Limb (tissue), 2 donors: ENCODE measurements at regions not wholly inside any gene's neighbourhood (a gene's known extent, or its start where the extent isn't known, plus 50 kb on each side); places are given as distances from the start of the nearest gene placed in this dataset.
"Not testable (repeated sequence)": the region's sequence is repeated elsewhere in the genome, so short reads cannot be mapped to it uniquely, and the experiment has no call there.

Source experiments
- DNase-seq, 2 donors: peaks; one replicate each; pipeline ENCODE4 v3.0.0-alpha.2; 2016; ENCODE audit errors: extremely low spot score in 2 of 2

DNA sequence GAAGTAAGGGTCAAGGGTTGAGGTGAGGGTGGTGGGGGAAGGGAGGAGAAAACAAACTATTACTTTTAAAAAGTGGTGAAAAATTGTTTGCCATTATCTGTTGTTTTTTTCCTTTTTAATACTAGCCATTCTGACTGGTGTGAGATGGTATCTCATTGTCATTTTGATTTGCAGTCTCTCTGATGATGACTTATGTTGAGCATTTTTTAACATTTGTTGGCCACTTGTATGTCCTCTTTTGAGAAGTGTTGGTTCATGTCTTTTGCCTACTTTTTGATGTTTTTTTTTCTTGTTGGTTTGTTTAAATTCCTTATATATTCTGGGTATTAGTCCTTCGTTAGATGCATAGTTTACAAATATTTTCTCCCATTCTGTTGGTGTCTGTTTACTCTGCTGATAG is 185.9 kb upstream of the ANKRD28 start:
- no peak for DNase-seq

DNA sequence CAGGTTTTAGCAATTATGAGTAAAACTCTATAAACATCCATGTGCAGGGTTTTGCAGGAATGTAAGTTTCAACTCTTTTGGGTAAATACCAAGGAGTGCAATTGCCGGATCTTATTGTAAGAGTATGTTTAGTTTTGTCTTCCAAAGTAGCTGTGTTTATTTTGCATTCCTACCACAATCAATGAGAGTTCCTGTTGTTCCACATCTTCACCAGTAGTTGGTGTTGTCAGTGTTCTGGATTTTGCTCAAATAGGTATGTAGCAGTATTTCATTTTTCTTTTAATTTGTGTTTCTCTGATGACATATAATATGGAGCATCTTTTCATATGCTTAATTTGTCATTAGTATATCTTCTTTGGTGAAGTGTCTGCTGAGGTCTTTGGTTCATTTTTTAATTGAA is 185.1 kb upstream of the GALNT15 start:
- no peak for DNase-seq

DNA sequence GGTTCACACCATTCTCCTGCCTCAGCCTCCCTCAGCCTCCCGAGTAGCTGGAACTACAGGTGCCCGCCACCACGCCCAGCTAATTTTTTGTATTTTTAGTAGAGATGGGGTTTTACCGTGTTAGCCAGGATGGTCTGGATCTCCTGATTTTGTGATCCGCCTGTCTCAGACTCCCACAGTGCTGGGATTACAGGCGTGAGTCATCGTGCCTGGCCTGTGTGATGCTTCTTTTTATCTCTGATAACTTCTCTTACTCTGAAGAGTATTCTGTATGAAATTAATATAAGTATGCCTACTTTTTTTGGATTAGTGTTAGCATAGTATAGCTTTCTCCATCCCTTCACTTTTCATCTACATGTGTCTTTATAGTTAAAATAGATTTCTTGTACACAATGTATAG is 180.8 kb upstream of the GALNT15 start:
- DNase-seq: not testable (repeated sequence)

DNA sequence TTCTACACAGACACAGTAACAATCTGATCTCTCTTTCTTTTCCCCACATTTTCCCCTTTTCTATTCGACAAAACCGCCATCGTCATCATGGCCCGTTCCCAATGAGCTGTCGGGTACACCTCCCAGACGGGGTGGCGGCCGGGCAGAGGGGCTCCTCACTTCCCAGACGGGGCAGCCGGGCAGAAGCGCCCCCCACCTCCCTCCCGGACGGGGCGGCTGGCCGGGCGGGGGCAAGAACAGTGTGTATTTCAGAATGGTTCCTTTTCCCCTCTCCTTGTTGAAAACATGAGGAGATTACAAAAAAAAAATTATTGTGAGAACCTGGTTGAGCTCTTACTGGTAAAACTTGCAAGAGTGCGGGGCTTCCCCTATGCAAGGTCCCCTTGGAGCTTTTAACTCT is 178.0 kb upstream of the GALNT15 start:
- DNase-seq: not testable (repeated sequence)

DNA sequence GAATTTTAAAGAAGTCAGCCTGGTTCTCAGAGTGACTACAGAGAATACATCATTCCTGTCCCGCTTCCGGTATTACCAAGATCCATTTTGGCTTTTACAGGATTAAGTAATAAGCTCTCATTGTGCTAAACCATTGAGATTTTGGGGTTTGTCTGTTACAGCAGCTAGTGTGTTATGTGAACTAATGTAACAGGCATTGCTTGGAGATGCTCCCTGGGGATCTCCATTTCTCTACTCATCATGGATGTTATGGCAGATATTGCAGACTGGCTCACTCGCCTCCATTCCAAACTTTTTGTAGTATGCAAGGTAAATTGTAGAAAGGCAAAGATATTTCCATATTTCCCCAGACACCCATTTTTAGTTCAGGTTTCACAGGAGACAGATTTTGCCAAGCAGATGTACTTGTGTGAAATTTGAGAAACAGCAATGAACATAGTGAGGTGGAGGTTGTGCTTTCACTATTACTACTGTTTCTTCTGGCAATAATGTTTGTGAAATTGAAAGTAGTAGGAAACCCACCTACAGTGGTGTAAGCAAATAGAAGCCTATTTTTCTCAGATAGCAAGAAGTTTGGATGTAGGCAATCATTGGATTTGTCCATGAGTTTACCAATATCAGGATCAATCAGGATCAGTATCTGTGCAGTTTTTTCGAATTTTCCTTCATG is 177.1 kb upstream of the GALNT15 start:
- no peak for DNase-seq

DNA sequence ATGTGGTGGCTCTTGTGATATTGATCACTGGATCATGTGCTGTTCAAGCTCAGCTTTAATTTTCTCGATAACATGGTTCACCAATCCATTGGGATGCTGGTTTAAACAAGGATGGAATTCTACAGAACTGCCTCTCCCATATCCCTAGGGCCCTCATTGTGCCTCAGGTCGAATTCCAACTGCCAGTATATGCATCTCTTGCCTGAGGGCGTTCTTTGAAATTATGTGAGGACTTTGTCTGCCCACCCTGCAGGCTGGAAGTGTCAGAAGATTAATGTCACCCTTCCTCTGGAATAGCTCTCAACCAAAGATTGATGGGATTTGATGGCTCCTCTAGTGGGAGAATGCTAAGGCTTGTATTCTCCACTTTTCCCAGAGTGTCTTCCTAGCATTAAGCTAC is 175.6 kb upstream of the GALNT15 start:
- DNase-seq: no peak

DNA sequence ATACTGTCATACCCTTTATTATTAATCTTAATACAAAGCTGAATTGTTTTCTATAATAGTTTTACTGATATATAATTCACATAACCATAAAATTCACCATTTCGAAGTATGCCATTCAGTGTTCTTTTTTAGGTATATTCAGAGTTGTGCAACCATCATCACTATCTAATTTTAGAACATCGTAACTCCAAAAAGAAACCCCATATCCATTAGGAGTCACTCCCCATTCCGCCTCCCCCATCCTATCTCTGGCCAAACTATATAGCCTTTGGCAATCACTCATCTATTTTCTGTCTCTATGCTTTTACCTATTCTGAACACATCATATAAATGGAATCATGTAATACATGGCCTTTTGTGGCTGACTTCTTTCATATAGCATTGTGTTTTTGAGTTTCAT is 169.7 kb upstream of the GALNT15 start:
- no peak for DNase-seq

DNA sequence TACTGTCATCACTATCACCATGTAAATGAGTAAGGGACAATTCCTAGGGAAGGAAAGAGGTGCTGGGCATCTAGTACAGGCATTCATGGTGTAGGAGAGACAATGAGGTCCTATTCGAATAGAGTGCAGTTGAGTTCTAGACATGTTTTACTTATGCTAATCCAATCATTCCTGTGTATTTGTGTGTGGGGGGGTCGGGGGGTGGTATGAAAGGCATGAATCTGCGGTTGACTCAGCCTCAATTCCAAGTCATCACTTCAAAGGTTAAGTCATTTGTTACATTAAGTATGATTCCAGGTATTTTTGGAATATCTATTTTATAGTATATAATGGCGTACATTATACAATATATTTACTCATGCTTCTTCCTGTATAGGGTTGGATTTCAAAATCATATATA is 163.1 kb upstream of the GALNT15 start:
- DNase-seq: no peak

DNA sequence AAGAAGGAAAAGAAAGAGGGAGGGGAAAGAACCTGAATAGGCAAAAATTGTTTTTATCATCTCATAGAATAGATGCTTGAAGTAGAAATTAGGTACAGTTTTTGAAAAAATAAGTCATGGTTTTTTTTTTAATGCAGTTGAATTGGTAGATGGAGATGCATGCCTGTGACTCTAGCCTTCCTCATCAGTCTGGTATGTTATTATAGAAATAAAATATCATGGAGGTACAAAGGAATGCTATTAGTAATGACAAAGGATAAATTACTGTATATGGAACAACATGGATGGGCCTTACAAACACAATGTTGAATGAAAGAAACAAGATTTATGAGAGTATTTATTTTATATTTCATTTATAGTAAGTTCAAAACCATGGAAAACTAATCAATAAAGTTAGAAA is 162.4 kb upstream of the GALNT15 start:
- DNase-seq: no peak

DNA sequence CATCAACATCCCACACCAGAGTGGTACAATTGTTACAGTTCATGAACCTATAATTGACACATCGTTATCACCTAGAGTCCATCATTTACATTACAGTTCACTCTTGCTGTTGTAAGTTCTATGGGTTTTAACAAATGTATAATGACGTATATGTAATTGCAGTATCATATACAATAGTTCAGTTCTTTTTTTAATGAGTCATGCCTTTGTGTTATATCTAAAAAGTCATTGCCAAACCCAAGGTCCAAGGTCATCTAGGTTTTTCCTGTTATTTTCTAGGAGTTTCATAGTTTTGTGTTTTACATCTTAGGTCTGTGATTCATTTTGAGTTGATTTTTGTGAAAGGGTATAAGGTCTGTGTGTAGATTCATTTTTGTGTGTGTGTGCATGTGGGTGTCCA is 160.9 kb upstream of the GALNT15 start:
- no peak for DNase-seq

DNA sequence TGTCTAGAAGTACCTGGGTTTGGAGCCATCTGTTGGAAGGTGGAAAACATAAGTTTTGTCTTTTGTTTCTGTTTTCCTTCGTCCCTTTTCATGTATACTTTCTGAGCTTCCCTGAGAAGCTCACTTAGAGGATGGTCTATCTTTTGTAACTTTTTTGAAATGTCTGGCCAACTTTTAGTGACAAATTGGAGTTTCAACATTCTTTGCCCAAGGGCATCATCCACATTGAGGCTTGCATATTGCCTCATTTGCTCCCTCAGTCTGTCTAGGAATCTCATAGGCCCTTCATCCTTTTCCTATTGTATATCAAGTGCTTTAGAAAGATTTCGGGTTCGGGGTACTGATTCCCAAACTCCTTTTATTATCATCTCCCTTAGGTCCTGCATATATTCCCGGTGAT is 152.7 kb upstream of the GALNT15 start:
- DNase-seq: not testable (repeated sequence)

DNA sequence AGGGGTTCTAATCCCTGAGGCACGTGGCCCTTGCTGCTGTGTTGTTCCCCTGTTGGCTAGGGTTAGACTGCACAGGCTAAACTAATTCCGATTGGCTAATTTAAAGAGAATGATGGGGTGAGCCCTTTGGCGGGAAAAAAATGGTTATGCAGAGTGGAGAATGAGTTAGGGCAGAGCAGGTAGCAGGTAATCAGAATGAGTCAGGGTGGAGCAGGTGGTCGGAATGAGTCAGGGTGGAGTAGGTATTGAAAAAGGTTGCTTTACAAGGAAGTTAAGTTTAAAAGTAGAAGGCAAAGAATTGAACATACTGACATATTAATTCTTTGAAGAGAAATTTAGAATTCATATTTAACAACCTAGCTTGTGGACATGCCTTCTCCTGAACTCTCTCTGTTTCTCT is 150.6 kb upstream of the GALNT15 start:
- DNase-seq: not testable (repeated sequence)

DNA sequence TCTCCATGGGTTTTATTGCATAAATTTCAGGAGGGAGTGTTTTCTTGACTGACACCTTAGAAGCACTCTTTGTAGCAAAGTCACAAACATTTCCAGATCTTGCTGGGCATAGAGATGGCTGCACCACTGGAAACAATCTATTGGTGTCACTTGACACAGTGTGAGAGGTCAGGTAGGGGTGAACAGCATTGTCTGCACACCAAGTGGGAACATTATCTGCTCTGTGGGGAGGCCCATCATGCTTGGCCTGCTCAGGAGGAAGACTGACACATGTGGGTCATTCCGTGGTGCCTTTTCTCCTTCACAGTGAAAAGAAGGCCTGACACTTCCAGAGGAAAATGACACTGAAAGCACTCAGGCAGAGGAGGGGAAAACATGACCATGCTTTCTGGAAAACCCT is 149.9 kb upstream of the GALNT15 start:
- DNase-seq: no peak

DNA sequence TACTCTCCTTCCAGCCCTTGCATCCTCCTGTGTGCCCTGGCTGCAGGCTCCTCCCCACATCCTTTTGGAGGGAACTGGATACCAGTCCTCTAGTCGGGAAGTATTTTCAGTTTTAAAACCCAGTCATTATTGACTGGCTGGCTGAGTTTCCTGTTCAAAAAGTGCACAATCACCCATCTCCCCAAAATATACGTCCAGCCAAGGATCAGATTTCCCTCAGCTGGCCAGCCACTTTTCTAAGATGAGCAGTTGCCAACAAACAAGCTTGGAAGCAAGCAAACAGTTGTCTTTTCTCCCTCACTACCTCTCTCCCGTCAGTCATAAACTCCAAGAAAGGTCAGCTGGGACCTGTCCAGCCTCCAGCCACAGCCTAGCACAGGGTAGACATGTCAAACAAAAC is 147.7 kb upstream of the GALNT15 start:
- no peak for DNase-seq

DNA sequence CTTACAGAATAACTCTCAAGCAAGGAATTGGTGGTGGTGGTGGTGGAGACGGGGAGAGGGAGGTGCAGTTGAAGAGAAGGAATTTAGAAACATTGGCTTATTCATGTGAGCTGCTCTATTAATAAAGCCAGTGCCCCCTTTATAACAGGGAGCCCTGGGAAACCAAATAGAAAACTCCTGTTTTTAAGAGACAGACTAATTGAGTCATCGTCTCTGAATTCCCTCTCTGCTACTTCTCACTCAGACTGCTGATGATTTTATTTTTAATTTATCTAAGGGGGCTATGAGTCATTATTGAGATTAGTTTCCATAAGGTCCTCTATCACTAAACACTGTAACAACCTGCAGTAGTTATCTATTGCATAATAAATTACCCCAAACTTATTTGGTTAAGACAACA is 145.9 kb upstream of the GALNT15 start:
- DNase-seq: no peak

DNA sequence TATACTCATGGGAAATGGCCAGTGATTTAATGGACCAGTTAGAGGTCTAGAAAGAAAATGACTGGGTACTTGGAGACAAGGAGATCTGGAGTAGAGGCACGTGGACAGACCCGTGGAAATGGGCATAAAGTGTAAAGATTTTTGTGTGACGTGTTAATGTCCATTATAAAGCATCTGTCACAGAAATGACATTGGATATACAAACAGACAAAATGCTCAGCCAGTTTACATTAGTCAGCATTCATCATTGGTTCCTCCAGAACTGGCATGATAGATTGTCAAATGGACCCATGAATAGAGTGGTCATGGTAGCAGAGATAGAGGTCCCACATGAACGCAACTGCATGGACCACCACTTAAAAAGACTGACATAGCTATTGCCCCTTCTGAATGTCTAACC is 144.1 kb upstream of the GALNT15 start:
- no peak for DNase-seq

DNA sequence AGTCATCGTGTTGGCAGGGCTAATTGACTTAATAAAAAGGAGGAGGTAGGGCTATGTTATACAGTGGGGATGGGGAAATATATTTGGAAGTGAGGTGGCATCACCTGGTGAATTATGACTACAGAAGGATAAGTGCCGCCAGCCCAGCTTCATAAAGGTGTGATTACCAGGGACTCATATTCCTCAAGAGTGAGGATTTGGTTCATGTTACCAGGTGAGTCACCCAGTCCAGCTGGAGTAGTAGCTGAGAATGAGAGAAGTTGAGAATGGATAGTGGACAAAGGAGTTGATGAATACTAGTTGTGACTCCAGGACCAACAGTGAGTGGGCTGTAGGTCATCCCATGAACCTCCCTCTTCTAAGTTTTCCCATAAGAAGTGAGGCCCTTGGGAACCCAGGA is 143.0 kb upstream of the GALNT15 start:
- DNase-seq: no peak

DNA sequence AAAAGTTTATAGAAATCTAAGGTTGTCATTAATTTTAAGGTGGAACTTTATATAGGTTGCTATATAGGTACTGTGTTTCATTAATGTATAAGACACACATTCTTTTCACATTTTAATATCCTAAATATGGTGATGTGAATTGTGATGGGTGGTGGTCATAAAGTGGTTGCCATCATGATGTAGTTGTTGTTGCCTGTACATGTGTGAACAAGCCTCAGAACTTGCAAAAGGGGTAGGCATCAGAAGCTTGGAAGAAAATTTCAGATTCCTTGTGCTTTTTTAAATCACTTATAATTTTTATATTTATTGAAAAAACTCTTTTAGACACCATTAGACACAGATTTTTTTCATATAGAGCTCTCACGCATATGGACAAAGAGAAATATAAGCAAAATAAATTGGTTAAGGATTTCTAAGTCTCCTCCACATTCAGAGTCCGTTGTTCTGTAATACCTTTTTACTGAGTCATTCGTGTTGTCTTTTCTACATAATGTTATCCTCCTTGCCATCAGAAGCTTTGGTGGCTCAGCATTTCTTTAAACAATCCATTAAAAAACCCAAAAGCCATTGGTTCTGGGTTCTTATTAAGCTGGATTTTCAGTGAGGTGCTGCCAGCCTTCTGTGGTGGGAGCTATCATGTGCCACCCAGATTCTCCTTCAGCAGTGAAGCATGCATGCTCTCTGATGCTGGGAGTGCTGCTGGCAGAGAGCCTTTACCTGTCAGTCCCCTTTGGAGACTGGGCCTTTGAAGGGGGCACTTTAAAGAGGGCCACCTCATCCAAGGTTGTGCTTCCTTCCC is 140.4 kb upstream of the GALNT15 start:
- DNase-seq: no peak

DNA sequence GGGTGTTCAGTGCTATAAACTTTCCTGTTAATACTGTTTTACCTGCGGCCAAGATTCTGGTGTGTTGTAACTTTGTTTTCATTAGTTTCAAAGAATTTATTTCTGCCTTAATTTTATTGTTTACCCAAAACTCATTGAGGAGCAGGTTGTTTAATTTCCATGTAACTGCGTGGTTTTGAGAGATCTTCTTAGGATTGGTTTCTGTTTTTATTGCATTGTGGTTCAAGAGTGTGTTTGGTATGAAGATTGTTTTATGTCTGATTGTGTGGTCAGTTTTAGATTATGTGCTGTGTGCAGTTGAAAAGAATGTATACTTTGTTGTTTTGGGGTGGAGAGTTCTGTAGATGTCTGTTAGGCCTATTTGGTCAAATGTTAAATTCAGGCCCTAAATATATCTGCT is 133.5 kb upstream of the GALNT15 start:
- no peak for DNase-seq

DNA sequence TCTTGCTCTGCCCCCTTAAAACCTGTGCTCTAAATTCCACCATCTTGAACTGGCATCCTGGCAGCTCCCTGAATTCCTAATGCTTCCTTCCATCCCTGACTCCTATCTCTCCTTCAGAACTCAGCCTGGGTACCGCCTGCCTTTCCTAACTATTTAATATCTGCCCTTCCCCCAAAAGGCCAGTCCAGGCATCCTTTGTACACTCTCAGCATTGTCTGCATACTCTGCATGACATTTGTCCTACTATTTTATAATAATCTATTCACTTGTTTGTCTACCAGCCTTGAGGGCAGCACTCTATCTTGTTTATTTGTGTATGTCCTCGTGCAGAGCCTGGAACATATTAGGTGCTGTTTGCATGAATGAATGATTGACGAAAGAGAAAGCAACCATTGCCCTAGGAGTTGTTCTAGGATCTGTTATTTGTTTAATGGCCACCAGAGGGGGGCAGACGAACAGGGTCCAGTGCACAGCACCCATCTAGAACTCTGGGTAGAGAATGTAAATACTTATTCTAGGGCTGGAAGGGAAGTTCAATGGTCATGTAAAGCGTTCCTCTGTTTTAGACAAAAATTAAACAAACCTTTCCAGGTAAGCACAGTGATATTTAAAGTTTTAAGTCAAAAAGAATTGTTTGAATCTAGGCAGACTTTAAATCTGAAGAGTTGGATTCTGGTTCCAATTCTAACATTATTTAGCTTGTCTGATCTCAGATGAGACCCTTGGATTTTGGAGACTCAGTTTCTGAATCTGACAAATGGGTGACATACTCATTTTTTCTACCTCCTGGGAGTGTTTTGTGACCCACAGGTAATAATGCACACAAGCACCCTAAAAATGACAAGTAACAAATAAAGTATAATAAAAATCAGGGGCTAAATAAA is 125.8 kb upstream of the GALNT15 start:
- peak in 1 of 2 donors; percentile 73 for DNase-seq

DNA sequence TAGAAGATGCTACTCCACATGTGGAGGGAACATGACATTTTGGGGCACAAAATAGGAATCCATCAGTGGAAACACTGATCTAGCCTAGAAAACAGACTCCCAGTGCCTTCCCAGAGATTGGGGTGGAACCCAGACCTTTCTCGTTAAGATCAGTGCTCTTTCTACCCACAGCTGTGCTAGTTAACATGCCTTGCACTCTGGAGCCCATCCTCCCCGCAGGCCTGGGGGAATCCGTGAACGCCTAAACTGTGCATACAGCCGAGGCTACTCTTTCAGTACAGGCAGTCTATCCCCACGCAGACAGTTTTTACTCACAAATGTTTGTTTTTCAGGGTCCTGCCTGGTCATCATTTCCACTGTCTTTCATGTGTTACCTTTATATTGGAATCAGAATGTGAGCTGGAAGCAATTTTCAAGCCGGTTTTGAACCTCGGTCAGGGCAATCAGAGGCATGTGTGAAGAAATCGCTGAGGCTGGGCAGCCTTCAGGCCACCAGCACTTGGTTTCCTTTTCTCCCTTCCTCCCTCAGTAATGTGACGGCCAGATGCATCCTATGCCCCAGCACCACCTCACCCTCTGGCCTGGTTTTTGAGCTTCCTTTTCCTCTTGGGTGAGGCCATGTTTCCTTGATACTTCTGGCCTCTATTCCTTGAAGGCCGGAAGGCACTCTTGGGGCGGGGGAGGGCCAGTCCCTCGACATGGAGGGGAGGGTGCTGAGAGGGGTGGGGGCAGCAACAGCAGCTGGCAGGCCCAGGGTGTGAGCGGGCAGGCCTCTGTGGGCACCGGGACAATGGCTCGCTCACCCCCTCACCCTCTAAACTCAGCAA is 123.6 kb upstream of the GALNT15 start:
- no peak for DNase-seq
